Endothelial cell of umbilical vein (primary cell): ENCODE measurements at regions not wholly inside any gene's neighbourhood (a gene's known extent, or its start where the extent isn't known, plus 50 kb on each side); places are given as distances from the start of the nearest gene placed in this dataset.

Experiments
- BruUV-seq: library from RNA; stranded (reverse); fragments of 400-500 nt; replicated peaks from 2 replicates; lab custom pipeline; 2021; lab: Mats Ljungman, UMichigan
- CTCF ChIA-PET: fragments of 300-600, 350-600 bp; sonication (Branson Sonifier 250); formaldehyde crosslinking; loops from one replicate; lab custom pipeline; 2021; ENCODE audit warnings: antibody characterized with exemption, inconsistent platforms; lab: Charles Lee
- POLR2A ChIA-PET: fragments of 300-600, 350-600 bp; sonication (Branson Sonifier 250); formaldehyde crosslinking; loops from one replicate; lab custom pipeline; 2021; ENCODE audit warnings: antibody characterized with exemption, inconsistent platforms; lab: Charles Lee
- DNase-seq: peaks from one replicate; pipeline ENCODE4 v3.0.0-alpha.2; 2011; ENCODE audit warnings: low read depth, low spot score
- FAIRE-seq: peaks from 2 replicates; lab custom pipeline; 2011; peaks lifted over from hg19 to GRCh38; lab: Jason Lieb, UNC
- H2AFZ ChIP-seq: 2 replicates; pipeline ENCODE4 v1.6.0; 2012; ENCODE audit warnings: low read depth, low read length, control low read depth, inconsistent platforms
- H3K27ac ChIP-seq: 2 replicates; pipeline ENCODE4 v1.5.1; 2011; ENCODE audit warnings: low read depth, mild to moderate bottlenecking, control low read depth, low read length, moderate library complexity; ENCODE audit not compliant: insufficient read depth
- H3K27me3 ChIP-seq, 2 experiments: 2 replicates each; pipeline versions ENCODE4 v1.6.0 to v1.6.1; 2011; ENCODE audit warnings: low read length in 2 of 2, mixed read lengths in 1 of 2; ENCODE audit not compliant: control insufficient read depth in 2 of 2, insufficient read depth in 2 of 2
- H3K36me3 ChIP-seq, 2 experiments: 2 replicates in 1 of 2; 3 replicates in 1 of 2; pipeline ENCODE4 v1.5.1; 2011; ENCODE audit warnings: low read length in 2 of 2, mild to moderate bottlenecking in 1 of 2, moderate library complexity in 1 of 2; ENCODE audit not compliant: control insufficient read depth in 2 of 2, insufficient read depth in 2 of 2; ENCODE audit errors: extremely low read depth in 1 of 2
- H3K4me1 ChIP-seq: 3 replicates; pipeline ENCODE4 v1.5.1; 2011; ENCODE audit warnings: mild to moderate bottlenecking, low read length; ENCODE audit not compliant: control insufficient read depth, insufficient read depth; ENCODE audit errors: extremely low read depth
- H3K4me2 ChIP-seq: 2 replicates; pipeline ENCODE4 v1.6.1; 2011; ENCODE audit warnings: low read length, control low read depth, mixed read lengths; ENCODE audit not compliant: insufficient read depth
- H3K4me3 ChIP-seq, 3 experiments: fragments of 200-600 bp in 1 of 3; sonication (generic), shearing (Covaris generic) in 1 of 3; replicated peaks in 1 of 3; 2 replicates each; pipeline ENCODE4 v1.5.1; 2011 to 2016; ENCODE audit warnings: control low read depth in 3 of 3, low read length in 3 of 3, mild to moderate bottlenecking in 2 of 3, inconsistent platforms in 1 of 3, low read depth in 1 of 3, moderate library complexity in 1 of 3; ENCODE audit not compliant: insufficient read depth in 1 of 3
- H3K79me2 ChIP-seq: 2 replicates; pipeline ENCODE4 v1.6.0; 2012; ENCODE audit warnings: low read length, inconsistent platforms; ENCODE audit not compliant: control insufficient read depth, insufficient read depth
- H3K9ac ChIP-seq: replicated peaks from 2 replicates; pipeline ENCODE3; 2011; ENCODE audit warnings: low read length, control low read depth; ENCODE audit not compliant: insufficient read depth; ENCODE audit errors: extremely low read depth
- H3K9me1 ChIP-seq: replicated peaks from 3 replicates; pipeline ENCODE4 v1.6.0; 2011; ENCODE audit warnings: mild to moderate bottlenecking, low read length; ENCODE audit not compliant: control insufficient read depth, insufficient read depth; ENCODE audit errors: extremely low read depth
- H3K9me3 ChIP-seq: replicated peaks from 2 replicates; pipeline ENCODE4 v1.5.1; 2012; ENCODE audit warnings: low read length, inconsistent platforms; ENCODE audit not compliant: control insufficient read depth, insufficient read depth
- H4K20me1 ChIP-seq: replicated peaks from 2 replicates; pipeline ENCODE3; 2011; ENCODE audit warnings: mild to moderate bottlenecking, low read length; ENCODE audit not compliant: control insufficient read depth, insufficient read depth; ENCODE audit errors: extremely low read depth
- EZH2 ChIP-seq: IDR thresholded peaks from 2 replicates; pipeline ENCODE4 v1.6.1; 2012; ENCODE audit warnings: borderline replicate concordance, low read depth, mild to moderate bottlenecking, moderate library complexity, low read length, inconsistent platforms; ENCODE audit not compliant: severe bottlenecking
- FOS ChIP-seq: IDR thresholded peaks from 2 replicates; pipeline ENCODE4 v1.6.1; 2011; ENCODE audit warnings: mild to moderate bottlenecking, low read length, moderate library complexity, borderline replicate concordance; ENCODE audit not compliant: insufficient read depth
- GATA2 ChIP-seq: IDR thresholded peaks from 2 replicates; pipeline ENCODE4 v1.7.0; 2011; ENCODE audit warnings: low read depth, mild to moderate bottlenecking, moderate library complexity, mixed read lengths, low read length; ENCODE audit not compliant: insufficient read length, insufficient read depth
- JUN ChIP-seq: IDR thresholded peaks from 2 replicates; pipeline ENCODE4 v1.6.1; 2011; ENCODE audit warnings: borderline replicate concordance, low read depth; ENCODE audit not compliant: insufficient read length, insufficient read depth
- MYC ChIP-seq: IDR thresholded peaks from one replicate; pipeline ENCODE4 v1.6.1; 2011; ENCODE audit warnings: mild to moderate bottlenecking, low read depth, low read length
- POLR2A ChIP-seq: IDR thresholded peaks from 2 replicates; pipeline ENCODE4 v1.6.1; 2012; ENCODE audit warnings: low read depth, mild to moderate bottlenecking, control low read depth, low read length
- POLR2AphosphoS5 ChIP-seq: IDR thresholded peaks from 2 replicates; pipeline ENCODE4 v1.6.1; 2012; ENCODE audit warnings: low read depth, mild to moderate bottlenecking, control low read depth, low read length, moderate library complexity; ENCODE audit not compliant: insufficient read depth
- dilution Hi-C: fragments of 300-500 bp; cut with MboI; formaldehyde crosslinking; loops from one replicate; pipeline ENCODE4 v1.15.0; 2019; ENCODE audit warnings: low sequenced_read_pairs; ENCODE audit not compliant: extremely low pct_ligation_motif_present
- intact Hi-C: fragments of 100-400 bp; cut with micrococcal nuclease; formaldehyde crosslinking; loops from one replicate; pipeline ENCODE4 v1.10.0; 2022
- TF ChIP-seq, protein P1 (sequence below), 2 donors: IDR thresholded peaks; 1 replicate in 1 of 2; 2 replicates in 1 of 2; pipeline ENCODE4 v1.5.1; 2011; ENCODE audit warnings: low read length in 2 of 2, mild to moderate bottlenecking in 2 of 2, moderate library complexity in 2 of 2, control low read depth in 1 of 2, inconsistent platforms in 1 of 2, low read depth in 1 of 2; ENCODE audit not compliant: insufficient read depth in 1 of 2; ENCODE audit errors: extremely low read depth in 1 of 2
- TF ChIP-seq, protein P2 (sequence below): IDR thresholded peaks from 2 replicates; pipeline ENCODE4 v1.6.1; 2011; ENCODE audit not compliant: insufficient read depth, insufficient read length

- ChIA-PET CTCF (interaction anchor here (1.0 kb wide), 1 partner anchor 10 kb away, joined by 3 read pairs; no protein-coding TSS in a partner anchor), POLR2A (no interaction called here)
- H3K27me3 ChIP-seq, result no peaks in the 10 kb centered on the region
- dilution Hi-C loops, result no loop called here
- H3K79me2 ChIP-seq, result no peaks in the 10 kb centered on the region
- no peak overlapping the region for H3K4me3 ChIP-seq
- H3K4me2 ChIP-seq, result no peak overlapping the region
- no peak overlapping the region for H2AFZ ChIP-seq
- no peak overlapping the region for H3K9ac ChIP-seq
- no peaks in the 10 kb centered on the region for H3K9me1 ChIP-seq
- no peaks in the 10 kb centered on the region for H3K4me1 ChIP-seq
- TF ChIP-seq FOS (no peak), EZH2 (no peak), POLR2AphosphoS5 (no peak)
- H3K27ac ChIP-seq, result no peak overlapping the region
- FAIRE-seq, result no peak
- BruUV-seq, result no TSS peak
- DNase-seq, result no peak
- H3K36me3 ChIP-seq, result no peaks in the 10 kb centered on the region
- intact Hi-C loops, result no loop called here
- no peaks in the 10 kb centered on the region for H3K9me3 ChIP-seq
- H4K20me1 ChIP-seq, result no peaks in the 10 kb centered on the region
Observed at GRCh38 chr6:163662604-163663225, 248.2 kb downstream of the QKI start.

- no peaks in the 10 kb centered on the region for H4K20me1 ChIP-seq
- no TSS peak for BruUV-seq
- DNase-seq (no peak), FAIRE-seq (no peak)
- H3K9ac ChIP-seq, result no peak overlapping the region
- no peak overlapping the region for H3K4me2 ChIP-seq
- H3K36me3 ChIP-seq, result no peaks in the 10 kb centered on the region
- no peaks in the 10 kb centered on the region for H3K9me3 ChIP-seq
- TF ChIP-seq POLR2AphosphoS5, result no peak
- no peak for TF ChIP-seq EZH2
- TF ChIP-seq, protein P1, sequence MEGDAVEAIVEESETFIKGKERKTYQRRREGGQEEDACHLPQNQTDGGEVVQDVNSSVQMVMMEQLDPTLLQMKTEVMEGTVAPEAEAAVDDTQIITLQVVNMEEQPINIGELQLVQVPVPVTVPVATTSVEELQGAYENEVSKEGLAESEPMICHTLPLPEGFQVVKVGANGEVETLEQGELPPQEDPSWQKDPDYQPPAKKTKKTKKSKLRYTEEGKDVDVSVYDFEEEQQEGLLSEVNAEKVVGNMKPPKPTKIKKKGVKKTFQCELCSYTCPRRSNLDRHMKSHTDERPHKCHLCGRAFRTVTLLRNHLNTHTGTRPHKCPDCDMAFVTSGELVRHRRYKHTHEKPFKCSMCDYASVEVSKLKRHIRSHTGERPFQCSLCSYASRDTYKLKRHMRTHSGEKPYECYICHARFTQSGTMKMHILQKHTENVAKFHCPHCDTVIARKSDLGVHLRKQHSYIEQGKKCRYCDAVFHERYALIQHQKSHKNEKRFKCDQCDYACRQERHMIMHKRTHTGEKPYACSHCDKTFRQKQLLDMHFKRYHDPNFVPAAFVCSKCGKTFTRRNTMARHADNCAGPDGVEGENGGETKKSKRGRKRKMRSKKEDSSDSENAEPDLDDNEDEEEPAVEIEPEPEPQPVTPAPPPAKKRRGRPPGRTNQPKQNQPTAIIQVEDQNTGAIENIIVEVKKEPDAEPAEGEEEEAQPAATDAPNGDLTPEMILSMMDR (IDR thresholded peaks at IDR 0.05; ENCODE audit: extremely low read depth in 1 of 2, insufficient read depth in 1 of 2, low read depth in 1 of 2, low read length in 2 of 2), result no peak
- TF ChIP-seq GATA2, result no peak
- TF ChIP-seq, protein P2, sequence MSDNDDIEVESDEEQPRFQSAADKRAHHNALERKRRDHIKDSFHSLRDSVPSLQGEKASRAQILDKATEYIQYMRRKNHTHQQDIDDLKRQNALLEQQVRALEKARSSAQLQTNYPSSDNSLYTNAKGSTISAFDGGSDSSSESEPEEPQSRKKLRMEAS, result no peak
- no peak for TF ChIP-seq POLR2A
- no peak for TF ChIP-seq MYC
- TF ChIP-seq FOS, result no peak
- no peak for TF ChIP-seq JUN
- no peaks in the 10 kb centered on the region for H3K27me3 ChIP-seq
- H2AFZ ChIP-seq, result no peak overlapping the region
- intact Hi-C loops, result no loop called here
- POLR2A ChIA-PET, result no interaction called here
- H3K4me3 ChIP-seq, result no peak overlapping the region
- no peaks in the 10 kb centered on the region for H3K9me1 ChIP-seq
- H3K4me1 ChIP-seq, result no peaks in the 10 kb centered on the region
- dilution Hi-C loops, result no loop called here
- CTCF ChIA-PET, result interaction anchor here (1.0 kb wide), 1 partner anchor 20 kb away, joined by 3 read pairs; no protein-coding TSS in a partner anchor
- H3K27ac ChIP-seq, result no peak overlapping the region
- no peaks in the 10 kb centered on the region for H3K79me2 ChIP-seq
Observed at GRCh38 chr6:163661272-163661671, 246.8 kb downstream of the QKI start.
